HG03139 (cell line): ENCODE measurements at regions not wholly inside any gene's neighbourhood (a gene's known extent, or its start where the extent isn't known, plus 50 kb on each side); places are given as distances from the start of the nearest gene placed in this dataset.
"Not testable (repeated sequence)": the region's sequence is repeated elsewhere in the genome, so short reads cannot be mapped to it uniquely, and the experiment has no call there.

Experiments used
- ATAC-seq: cut with Tn5 transposase; IDR thresholded peaks from one replicate; pipeline ENCODE4 v1.9.1; 2021; ENCODE audit not compliant: unreplicated experiment

GRCh38 chr2:180240774-180241173 lies 233.7 kb upstream of the CWC22 start:
- ATAC-seq, result no peak

- no peak for ATAC-seq
These were observed 231.6 kb upstream of the CWC22 start for GRCh38 chr2:180238729-180239128.

GRCh38 chr2:180236061-180236460 lies 229.0 kb upstream of the CWC22 start:
- ATAC-seq, result not testable (repeated sequence)

- ATAC-seq, result not testable (repeated sequence)
These were observed 228.4 kb upstream of the CWC22 start for GRCh38 chr2:180235506-180235905.

GRCh38 chr2:180234991-180235390 lies 227.9 kb upstream of the CWC22 start:
- not testable (repeated sequence) for ATAC-seq

- ATAC-seq, result no peak
These were observed 223.9 kb upstream of the CWC22 start for GRCh38 chr2:180231015-180231414.

GRCh38 chr2:180227461-180227860 lies 220.4 kb upstream of the CWC22 start:
- ATAC-seq, result no peak

- ATAC-seq, result no peak
These were observed 218.0 kb upstream of the CWC22 start for GRCh38 chr2:180225118-180225517.

GRCh38 chr2:180222644-180223043 lies 215.5 kb upstream of the CWC22 start:
- no peak for ATAC-seq

GRCh38 chr2:180219491-180219890 lies 212.4 kb upstream of the CWC22 start:
- no peak for ATAC-seq

GRCh38 chr2:180208841-180209240 lies 201.7 kb upstream of the CWC22 start:
- ATAC-seq, result no peak

GRCh38 chr2:180205621-180206235 lies 198.6 kb upstream of the CWC22 start:
- ATAC-seq, result no peak

- no peak for ATAC-seq
These were observed 196.9 kb upstream of the CWC22 start for GRCh38 chr2:180203972-180204371.

GRCh38 chr2:180202467-180202951 lies 195.4 kb upstream of the CWC22 start:
- ATAC-seq, result no peak

GRCh38 chr2:180196419-180196977 lies 189.4 kb upstream of the CWC22 start:
- no peak for ATAC-seq

- no peak for ATAC-seq
These were observed 188.8 kb upstream of the CWC22 start for GRCh38 chr2:180195847-180196246.

GRCh38 chr2:180191432-180192124 lies 184.5 kb upstream of the CWC22 start:
- ATAC-seq, result no peak

- ATAC-seq, result no peak
These were observed 183.8 kb upstream of the CWC22 start for GRCh38 chr2:180190851-180191250.

GRCh38 chr2:180187611-180188010 lies 180.5 kb upstream of the CWC22 start:
- ATAC-seq, result no peak

GRCh38 chr2:180184506-180184905 lies 177.4 kb upstream of the CWC22 start:
- ATAC-seq, result no peak

GRCh38 chr2:180180511-180180910 lies 173.4 kb upstream of the CWC22 start:
- ATAC-seq, result no peak

GRCh38 chr2:180177534-180177933 lies 170.4 kb upstream of the CWC22 start:
- no peak for ATAC-seq
